Kidney (tissue), 13 donors: ENCODE measurements at regions not wholly inside any gene's neighbourhood (a gene's known extent, or its start where the extent isn't known, plus 50 kb on each side); places are given as distances from the start of the nearest gene placed in this dataset.
A peak's percentile ranks its signal among the peaks of the same experiment; 100 is the strongest.

Experiments used
- DNase-seq, 5 donors: peaks; one replicate each; pipeline ENCODE4 v3.0.0-alpha.2; 2013 to 2020
- FAIRE-seq: peaks from 2 replicates; lab custom pipeline; 2012; peaks lifted over from hg19 to GRCh38; lab: Jason Lieb, UNC
- H3K27ac ChIP-seq, 2 donors: one replicate each; pipeline ENCODE4 v1.7.0; 2013; ENCODE audit warnings: low read depth in 2 of 2, low read length in 2 of 2, inconsistent platforms in 1 of 2
- H3K27me3 ChIP-seq: one replicate; pipeline ENCODE4 v1.7.1; 2013; ENCODE audit warnings: low read length, inconsistent platforms; ENCODE audit not compliant: control insufficient read depth, insufficient read depth
- H3K36me3 ChIP-seq, 3 donors: one replicate each; pipeline versions ENCODE4 v1.7.0 to v1.7.1; 2013; ENCODE audit warnings: low read length in 3 of 3, control low read depth in 1 of 3, inconsistent platforms in 1 of 3; ENCODE audit not compliant: insufficient read depth in 3 of 3, control insufficient read depth in 2 of 3
- H3K4me1 ChIP-seq, 3 donors: one replicate each; pipeline versions ENCODE4 v1.7.0 to v1.7.1; 2013; ENCODE audit warnings: low read length in 3 of 3, inconsistent platforms in 1 of 3, low read depth in 1 of 3; ENCODE audit not compliant: control insufficient read depth in 2 of 3, insufficient read depth in 2 of 3
- H3K4me3 ChIP-seq, 3 donors: one replicate each; pipeline versions ENCODE4 v1.7.0 to v1.8.1; 2013; ENCODE audit warnings: low read length in 3 of 3, control low read depth in 1 of 3, inconsistent platforms in 1 of 3
- H3K9ac ChIP-seq, 3 donors: one replicate each; pipeline versions ENCODE4 v1.7.0 to v1.7.1; 2013; ENCODE audit warnings: low read length in 3 of 3, control low read depth in 1 of 3, inconsistent platforms in 1 of 3
- H3K9me3 ChIP-seq, 3 donors: one replicate each; pipeline versions ENCODE4 v1.7.0 to v1.7.1; 2013; ENCODE audit warnings: low read length in 3 of 3, control low read depth in 1 of 3, inconsistent platforms in 1 of 3; ENCODE audit not compliant: control insufficient read depth in 2 of 3, insufficient read depth in 1 of 3
- intact Hi-C: fragments of 100-400 bp; cut with DNase I; formaldehyde crosslinking; loops from one replicate; pipeline ENCODE4 v1.11.1; 2022
- TF ChIP-seq, protein P1 (sequence below): IDR thresholded peaks from 3 replicates; pipeline ENCODE4 v1.5.1; 2012; ENCODE audit warnings: mild to moderate bottlenecking, moderate library complexity, borderline replicate concordance; ENCODE audit not compliant: insufficient read depth; ENCODE audit errors: extremely low read depth
- donor health status: control.
- donor health status: control.
- donor health status: control.
- donor health status: control.
- donor health status: control.
- donor health status: DM: yes; HTN: yes; CAD: no.
- donor health status: Normal renal cell carcinoma (clear cell type).

DNA sequence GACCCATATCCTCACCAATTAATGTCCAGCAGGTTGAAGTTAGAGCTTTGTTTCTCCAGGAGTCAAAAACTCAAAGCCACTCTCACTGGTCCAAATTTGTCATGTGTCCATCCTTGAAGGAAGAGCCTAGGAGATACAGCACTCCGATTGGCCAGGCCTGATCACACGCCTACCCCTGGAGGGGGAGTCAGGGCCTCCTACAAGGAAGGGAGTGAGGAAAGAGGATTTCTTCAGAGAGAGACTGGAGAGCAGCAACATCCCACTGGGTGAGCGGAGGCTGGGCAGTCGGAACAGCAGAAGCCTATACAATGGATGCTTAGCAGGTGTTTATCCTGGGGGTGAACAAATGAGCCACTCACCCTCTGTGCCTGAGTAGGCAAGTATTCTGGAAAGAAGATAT lies 113.9 kb downstream of the TRIM29 start:
- H3K9ac ChIP-seq = no peak overlapping the region
- H3K4me1 ChIP-seq = no peaks in the 10 kb centered on the region
- intact Hi-C loops = no loop called here
- no peak overlapping the region for H3K4me3 ChIP-seq
- DNase-seq = peak in 1 of 5 donors; percentile 8
- no peak for FAIRE-seq
- H3K36me3 ChIP-seq = no peaks in the 10 kb centered on the region
- TF ChIP-seq, protein P1, sequence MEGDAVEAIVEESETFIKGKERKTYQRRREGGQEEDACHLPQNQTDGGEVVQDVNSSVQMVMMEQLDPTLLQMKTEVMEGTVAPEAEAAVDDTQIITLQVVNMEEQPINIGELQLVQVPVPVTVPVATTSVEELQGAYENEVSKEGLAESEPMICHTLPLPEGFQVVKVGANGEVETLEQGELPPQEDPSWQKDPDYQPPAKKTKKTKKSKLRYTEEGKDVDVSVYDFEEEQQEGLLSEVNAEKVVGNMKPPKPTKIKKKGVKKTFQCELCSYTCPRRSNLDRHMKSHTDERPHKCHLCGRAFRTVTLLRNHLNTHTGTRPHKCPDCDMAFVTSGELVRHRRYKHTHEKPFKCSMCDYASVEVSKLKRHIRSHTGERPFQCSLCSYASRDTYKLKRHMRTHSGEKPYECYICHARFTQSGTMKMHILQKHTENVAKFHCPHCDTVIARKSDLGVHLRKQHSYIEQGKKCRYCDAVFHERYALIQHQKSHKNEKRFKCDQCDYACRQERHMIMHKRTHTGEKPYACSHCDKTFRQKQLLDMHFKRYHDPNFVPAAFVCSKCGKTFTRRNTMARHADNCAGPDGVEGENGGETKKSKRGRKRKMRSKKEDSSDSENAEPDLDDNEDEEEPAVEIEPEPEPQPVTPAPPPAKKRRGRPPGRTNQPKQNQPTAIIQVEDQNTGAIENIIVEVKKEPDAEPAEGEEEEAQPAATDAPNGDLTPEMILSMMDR = no peak
- no peaks in the 10 kb centered on the region for H3K9me3 ChIP-seq
- no peaks in the 10 kb centered on the region for H3K27me3 ChIP-seq
- no peak overlapping the region for H3K27ac ChIP-seq

DNA sequence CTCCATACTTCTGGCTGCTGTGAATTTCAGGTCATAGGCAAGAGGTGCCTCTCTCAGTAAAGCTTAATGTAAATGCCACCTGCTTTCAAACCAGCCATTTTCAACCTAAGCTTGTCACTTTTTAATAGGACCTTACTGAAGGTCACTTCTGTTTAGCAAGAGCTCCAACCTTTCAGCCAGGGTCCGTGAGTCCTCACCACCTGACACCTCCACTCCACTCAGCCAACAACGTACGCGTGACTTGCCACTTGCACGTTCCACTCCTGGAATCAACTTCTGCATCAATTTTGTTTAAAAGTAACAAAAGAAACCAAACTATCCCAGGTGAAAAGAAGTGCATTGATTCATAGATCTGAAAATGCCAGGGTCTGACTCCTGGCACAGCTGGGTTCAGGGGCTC lies 114.4 kb downstream of the TRIM29 start:
- Histone ChIP-seq H3K4me3 (no peak overlapping the region), H3K9me3 (no peaks in the 10 kb centered on the region), H3K4me1 (no peaks in the 10 kb centered on the region), H3K27ac (no peak overlapping the region), H3K36me3 (no peaks in the 10 kb centered on the region), H3K27me3 (no peaks in the 10 kb centered on the region), H3K9ac (no peak overlapping the region)
- TF ChIP-seq, protein P1 = no peak
- DNase-seq = peak in 1 of 5 donors; percentile 1
- no peak for FAIRE-seq
- intact Hi-C loops = no loop called here

DNA sequence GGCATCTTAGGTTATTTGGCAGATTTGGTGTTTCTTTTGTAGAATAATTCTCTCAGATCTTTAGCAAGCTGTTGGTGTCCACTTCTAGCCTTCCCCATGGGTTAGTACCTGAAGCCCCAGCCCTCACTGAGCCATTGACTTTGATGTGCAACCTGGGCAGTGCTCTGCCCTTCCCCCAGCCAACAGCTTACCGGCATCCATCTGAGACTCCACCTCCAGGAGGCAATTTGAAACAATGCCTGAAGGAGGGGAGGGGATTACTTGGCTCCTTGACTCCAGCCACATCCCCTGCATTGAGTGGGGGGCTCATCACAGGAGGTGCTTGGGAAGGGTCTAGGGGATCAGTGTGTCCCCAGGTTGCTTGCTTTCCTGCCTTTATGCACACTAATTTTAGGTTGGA lies 114.8 kb downstream of the TRIM29 start:
- no peak overlapping the region for H3K27ac ChIP-seq
- intact Hi-C loops = no loop called here
- no peak overlapping the region for H3K9ac ChIP-seq
- H3K27me3 ChIP-seq = no peaks in the 10 kb centered on the region
- no peaks in the 10 kb centered on the region for H3K9me3 ChIP-seq
- TF ChIP-seq, protein P1 = no peak
- no peaks in the 10 kb centered on the region for H3K36me3 ChIP-seq
- H3K4me3 ChIP-seq = no peak overlapping the region
- FAIRE-seq (no peak), DNase-seq (peak in 1 of 5 donors; percentile 8)
- H3K4me1 ChIP-seq = no peaks in the 10 kb centered on the region

DNA sequence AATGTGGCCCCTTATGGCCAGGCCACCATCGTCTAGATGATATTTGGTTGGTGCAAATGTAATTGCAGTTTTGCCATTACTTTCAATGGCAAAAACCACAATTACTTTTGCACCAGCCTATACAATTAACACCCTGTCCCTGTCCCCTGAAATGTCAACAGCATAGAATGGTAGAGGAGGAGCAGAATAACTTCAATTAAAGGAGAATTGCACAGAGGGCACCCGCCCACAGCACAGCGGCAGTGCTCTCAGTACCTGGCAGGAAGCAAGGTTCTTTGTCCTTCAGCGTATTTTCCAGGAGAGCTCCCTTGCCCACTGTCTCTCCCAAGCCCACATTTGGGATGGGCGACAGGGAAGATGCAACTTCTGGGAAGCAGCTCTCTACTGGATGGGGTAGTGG lies 115.3 kb downstream of the TRIM29 start:
- no peak for FAIRE-seq
- intact Hi-C loops = no loop called here

More for the DNA sequence above, 115.3 kb downstream of the TRIM29 start:
- no peak for DNase-seq
- H3K9me3 ChIP-seq = no peaks in the 10 kb centered on the region
- no peaks in the 10 kb centered on the region for H3K27me3 ChIP-seq
- H3K9ac ChIP-seq = no peak overlapping the region
- no peak overlapping the region for H3K4me3 ChIP-seq
- TF ChIP-seq, protein P1 = no peak
- H3K27ac ChIP-seq = no peak overlapping the region
- H3K36me3 ChIP-seq = no peaks in the 10 kb centered on the region
- no peaks in the 10 kb centered on the region for H3K4me1 ChIP-seq
